HG03565 (cell line): ENCODE measurements at regions not wholly inside any gene's neighbourhood (a gene's known extent, or its start where the extent isn't known, plus 50 kb on each side); places are given as distances from the start of the nearest gene placed in this dataset.

Experiments used
- ATAC-seq: cut with Tn5 transposase; IDR thresholded peaks from one replicate; pipeline ENCODE4 v1.9.1; 2021; ENCODE audit warnings: mild to moderate bottlenecking, moderate library complexity; ENCODE audit not compliant: unreplicated experiment

GRCh38 chr5:54927097-54927746 lies 58.2 kb downstream of the ESM1 start:
- ATAC-seq = no peak

GRCh38 chr5:54924487-54924886 lies 60.9 kb downstream of the ESM1 start:
- ATAC-seq = no peak

- no peak for ATAC-seq
Observed at GRCh38 chr5:54917323-54917722, 68.1 kb downstream of the ESM1 start.

GRCh38 chr5:54915466-54916027 lies 69.8 kb downstream of the ESM1 start:
- ATAC-seq = no peak

- no peak for ATAC-seq
Observed at GRCh38 chr5:54912021-54912420, 73.4 kb downstream of the ESM1 start.

- ATAC-seq = no peak
Observed at GRCh38 chr5:54909911-54910870, 75.2 kb downstream of the ESM1 start.

- ATAC-seq = no peak
Observed at GRCh38 chr5:54908774-54909525, 76.4 kb downstream of the ESM1 start.

GRCh38 chr5:54905942-54906537 lies 79.4 kb downstream of the ESM1 start:
- ATAC-seq = no peak

- ATAC-seq = no peak
Observed at GRCh38 chr5:54905246-54905795, 80.1 kb downstream of the ESM1 start.

GRCh38 chr5:54904425-54904824 lies 81.0 kb downstream of the ESM1 start:
- ATAC-seq = no peak

GRCh38 chr5:54902791-54903473 lies 82.5 kb downstream of the ESM1 start:
- ATAC-seq = peak; percentile 100

GRCh38 chr5:54900984-54901725 lies 84.2 kb downstream of the ESM1 start:
- no peak for ATAC-seq

- ATAC-seq = no peak
Observed at GRCh38 chr5:54897001-54897400, 88.4 kb downstream of the ESM1 start.

- no peak for ATAC-seq
Observed at GRCh38 chr5:54895816-54896341, 89.5 kb downstream of the ESM1 start.

GRCh38 chr5:54894957-54895815 lies 90.2 kb downstream of the ESM1 start:
- ATAC-seq = no peak

GRCh38 chr5:54889826-54890225 lies 95.6 kb downstream of the ESM1 start:
- ATAC-seq = no peak

GRCh38 chr5:54887663-54888062 lies 97.7 kb downstream of the ESM1 start:
- ATAC-seq = no peak

- no peak for ATAC-seq
Observed at GRCh38 chr5:54886866-54887265, 98.5 kb downstream of the ESM1 start.
